ENCODE measurements at regions not wholly inside any gene's neighbourhood (a gene's known extent, or its start where the extent isn't known, plus 50 kb on each side); places are given as distances from the start of the nearest gene placed in this dataset.

GRCh38 chr10:3419719-3420495 is 247.3 kb upstream of the PITRM1 start:
- TF ChIP-seq, protein P1, sequence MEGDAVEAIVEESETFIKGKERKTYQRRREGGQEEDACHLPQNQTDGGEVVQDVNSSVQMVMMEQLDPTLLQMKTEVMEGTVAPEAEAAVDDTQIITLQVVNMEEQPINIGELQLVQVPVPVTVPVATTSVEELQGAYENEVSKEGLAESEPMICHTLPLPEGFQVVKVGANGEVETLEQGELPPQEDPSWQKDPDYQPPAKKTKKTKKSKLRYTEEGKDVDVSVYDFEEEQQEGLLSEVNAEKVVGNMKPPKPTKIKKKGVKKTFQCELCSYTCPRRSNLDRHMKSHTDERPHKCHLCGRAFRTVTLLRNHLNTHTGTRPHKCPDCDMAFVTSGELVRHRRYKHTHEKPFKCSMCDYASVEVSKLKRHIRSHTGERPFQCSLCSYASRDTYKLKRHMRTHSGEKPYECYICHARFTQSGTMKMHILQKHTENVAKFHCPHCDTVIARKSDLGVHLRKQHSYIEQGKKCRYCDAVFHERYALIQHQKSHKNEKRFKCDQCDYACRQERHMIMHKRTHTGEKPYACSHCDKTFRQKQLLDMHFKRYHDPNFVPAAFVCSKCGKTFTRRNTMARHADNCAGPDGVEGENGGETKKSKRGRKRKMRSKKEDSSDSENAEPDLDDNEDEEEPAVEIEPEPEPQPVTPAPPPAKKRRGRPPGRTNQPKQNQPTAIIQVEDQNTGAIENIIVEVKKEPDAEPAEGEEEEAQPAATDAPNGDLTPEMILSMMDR (conservative IDR thresholded peaks at IDR 0.05 in 1 of 2, IDR thresholded peaks at IDR 0.05 in 1 of 2; ENCODE audit: low read depth in 1 of 2, low read length in 2 of 2) = no peak
- no peak for TF ChIP-seq EZH2 (IDR thresholded peaks at IDR 0.05; ENCODE audit: low read length, missing control alignments)
